Cerebellar cortex (tissue), 1 donor: ENCODE measurements at regions not wholly inside any gene's neighbourhood (a gene's known extent, or its start where the extent isn't known, plus 50 kb on each side); places are given as distances from the start of the nearest gene placed in this dataset.
"Not testable (repeated sequence)": the region's sequence is repeated elsewhere in the genome, so short reads cannot be mapped to it uniquely, and the experiment has no call there.

Experiments used
- DNase-seq: peaks from one replicate; pipeline ENCODE4 v3.0.0-alpha.2; 2015; ENCODE audit warnings: low spot score

GRCh38 chr5:86546044-86546443, 71.7 kb upstream of the COX7C start:
- no peak for DNase-seq

GRCh38 chr5:86546582-86546981, 71.2 kb upstream of the COX7C start:
- no peak for DNase-seq

GRCh38 chr5:86554638-86555037, 63.1 kb upstream of the COX7C start:
- no peak for DNase-seq

- no peak for DNase-seq
Measured at GRCh38 chr5:86557920-86558319, 59.8 kb upstream of the COX7C start.

GRCh38 chr5:86565197-86565789, 52.4 kb upstream of the COX7C start:
- DNase-seq: no peak

- not testable (repeated sequence) for DNase-seq
Measured at GRCh38 chr5:86566030-86566429, 51.7 kb upstream of the COX7C start.
